ENCODE measurements at regions not wholly inside any gene's neighbourhood (a gene's known extent, or its start where the extent isn't known, plus 50 kb on each side); places are given as distances from the start of the nearest gene placed in this dataset.

GRCh38 chr20:11845340-11845739 is 72.4 kb upstream of the BTBD3 start:
- H3K27me3 ChIP-seq = no peaks in the 10 kb centered on the region
- no peak for ATAC-seq
- H3K4me1 ChIP-seq = no peaks in the 10 kb centered on the region
- WGBS, 4 donors = 70 to 80% (median 76%) methylated on average over 3 of the region's 3 CpGs
- no peak overlapping the region for H3K27ac ChIP-seq
- no peak for DNase-seq
- no peaks in the 10 kb centered on the region for H3K36me3 ChIP-seq
- intact Hi-C loops (cut with DNase I) = no loop called here
- no peak overlapping the region for H3K4me3 ChIP-seq
- no peaks in the 10 kb centered on the region for H3K9me3 ChIP-seq
- TF ChIP-seq POLR2A (IDR thresholded peaks at IDR 0.05) = no peak
- TF ChIP-seq, protein P1, sequence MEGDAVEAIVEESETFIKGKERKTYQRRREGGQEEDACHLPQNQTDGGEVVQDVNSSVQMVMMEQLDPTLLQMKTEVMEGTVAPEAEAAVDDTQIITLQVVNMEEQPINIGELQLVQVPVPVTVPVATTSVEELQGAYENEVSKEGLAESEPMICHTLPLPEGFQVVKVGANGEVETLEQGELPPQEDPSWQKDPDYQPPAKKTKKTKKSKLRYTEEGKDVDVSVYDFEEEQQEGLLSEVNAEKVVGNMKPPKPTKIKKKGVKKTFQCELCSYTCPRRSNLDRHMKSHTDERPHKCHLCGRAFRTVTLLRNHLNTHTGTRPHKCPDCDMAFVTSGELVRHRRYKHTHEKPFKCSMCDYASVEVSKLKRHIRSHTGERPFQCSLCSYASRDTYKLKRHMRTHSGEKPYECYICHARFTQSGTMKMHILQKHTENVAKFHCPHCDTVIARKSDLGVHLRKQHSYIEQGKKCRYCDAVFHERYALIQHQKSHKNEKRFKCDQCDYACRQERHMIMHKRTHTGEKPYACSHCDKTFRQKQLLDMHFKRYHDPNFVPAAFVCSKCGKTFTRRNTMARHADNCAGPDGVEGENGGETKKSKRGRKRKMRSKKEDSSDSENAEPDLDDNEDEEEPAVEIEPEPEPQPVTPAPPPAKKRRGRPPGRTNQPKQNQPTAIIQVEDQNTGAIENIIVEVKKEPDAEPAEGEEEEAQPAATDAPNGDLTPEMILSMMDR (IDR thresholded peaks at IDR 0.05) = no peak

DNA sequence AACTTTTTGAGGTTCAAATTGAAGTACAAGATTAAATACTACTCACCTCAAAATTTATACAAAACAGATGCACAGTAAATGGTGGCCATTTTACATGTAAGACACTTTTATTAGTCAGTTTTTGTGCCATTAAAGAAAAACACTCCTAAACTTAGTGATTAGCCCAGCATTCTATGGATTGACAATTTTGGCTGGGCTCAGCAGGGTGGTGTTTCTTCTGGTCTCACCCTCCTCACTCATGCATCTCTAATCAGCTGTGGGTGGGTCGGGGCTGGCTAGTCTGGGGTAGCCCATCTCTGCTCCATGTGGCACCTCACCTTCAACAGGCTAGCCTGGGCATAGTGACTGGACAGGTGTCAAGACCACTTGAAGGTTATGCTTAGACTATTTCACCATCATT is 71.6 kb upstream of the BTBD3 start:
- intact Hi-C loops (cut with DNase I) = no loop called here
- no peak for ATAC-seq
- DNase-seq = no peak

GRCh38 chr20:11847827-11848226 is 69.9 kb upstream of the BTBD3 start:
- intact Hi-C loops (cut with DNase I) = no loop called here
- H3K4me3 ChIP-seq = no peak overlapping the region
- ATAC-seq (no peak), DNase-seq (no peak)
- no peaks in the 10 kb centered on the region for H3K9me3 ChIP-seq
- H3K27me3 ChIP-seq = no peaks in the 10 kb centered on the region
- no peaks in the 10 kb centered on the region for H3K4me1 ChIP-seq
- H3K27ac ChIP-seq = no peak overlapping the region
- no peaks in the 10 kb centered on the region for H3K36me3 ChIP-seq
- TF ChIP-seq, protein P1 (IDR thresholded peaks at IDR 0.05) = no peak
- no peak for TF ChIP-seq POLR2A (IDR thresholded peaks at IDR 0.05)
- WGBS, 4 donors = 76 to 92% (median 86%) methylated on average over 2 of the region's 2 CpGs

More for the DNA sequence above, 71.6 kb upstream of the BTBD3 start:
- Histone ChIP-seq H3K27ac (no peak overlapping the region), H3K9me3 (no peaks in the 10 kb centered on the region), H3K36me3 (no peaks in the 10 kb centered on the region), H3K4me1 (no peaks in the 10 kb centered on the region), H3K27me3 (no peaks in the 10 kb centered on the region), H3K4me3 (no peak overlapping the region)
- 83 to 92% (median 88%) methylated on average over 1 of the region's 1 CpG for WGBS, 4 donors
- TF ChIP-seq POLR2A (IDR thresholded peaks at IDR 0.05) = no peak
- TF ChIP-seq, protein P1 (IDR thresholded peaks at IDR 0.05) = no peak

- H3K36me3 ChIP-seq = no peaks in the 10 kb centered on the region
- no peaks in the 10 kb centered on the region for H3K27me3 ChIP-seq
- no peak overlapping the region for H3K4me3 ChIP-seq
- no peaks in the 10 kb centered on the region for H3K4me1 ChIP-seq
- 59 to 63% (median 62%) methylated on average over 5 of the region's 5 CpGs for WGBS, 4 donors
- intact Hi-C loops (cut with DNase I) = no loop called here
- no peak for TF ChIP-seq POLR2A (IDR thresholded peaks at IDR 0.05)
- TF ChIP-seq, protein P1 (IDR thresholded peaks at IDR 0.05) = no peak
- no peak overlapping the region for H3K27ac ChIP-seq
- ATAC-seq = no peak
- no peak for DNase-seq
- H3K9me3 ChIP-seq = no peaks in the 10 kb centered on the region
Measured at GRCh38 chr20:11849270-11849915, 68.3 kb upstream of the BTBD3 start.
